HepG2 (cell line): ENCODE measurements at regions not wholly inside any gene's neighbourhood (a gene's known extent, or its start where the extent isn't known, plus 50 kb on each side); places are given as distances from the start of the nearest gene placed in this dataset.

Experiments used
- ATAC-seq: fragments of 200-7000 bp; cut with Tn5 transposase; 3 replicates; pipeline ENCODE4 v1.9.1; 2020; ENCODE audit warnings: mild to moderate bottlenecking, moderate library complexity
- BruUV-seq: library from RNA; stranded (reverse); fragments of 400-500 nt; replicated peaks from 2 replicates; lab custom pipeline; 2021; lab: Mats Ljungman, UMichigan
- CTCF ChIA-PET: fragments of 300-600 bp; formaldehyde crosslinking; extraction: SDS; loops from one replicate; lab custom pipeline; 2021; ENCODE audit warnings: low total read pairs, inconsistent platforms, low intra/inter-chr PET ratio; lab: Yijun Ruan, JAX
- POLR2A ChIA-PET: fragments of 350-600 bp; sonication (Branson Sonifier 250); formaldehyde crosslinking; loops from one replicate; lab custom pipeline; 2020; ENCODE audit warnings: antibody characterized with exemption, inconsistent platforms; lab: Yijun Ruan, JAX
- DNase-seq: peaks from one replicate; pipeline ENCODE4 v3.0.0-alpha.2; 2015; ENCODE audit warnings: low spot score
- FAIRE-seq: peaks from 3 replicates; lab custom pipeline; 2011; peaks lifted over from hg19 to GRCh38; lab: Jason Lieb, UNC
- H2AFZ ChIP-seq: one replicate; pipeline ENCODE4 v1.6.1; 2011; ENCODE audit warnings: low read length, inconsistent platforms
- H3K27ac ChIP-seq: fragments of 300-600 bp; 3 replicates; pipeline ENCODE4 v1.8.0; 2011; ENCODE audit warnings: mixed run types, mild to moderate bottlenecking, mixed read lengths, low read length, inconsistent platforms; ENCODE audit not compliant: insufficient read depth; ENCODE audit errors: extremely low read length
- H3K27me3 ChIP-seq, 2 experiments: fragments of 200-600 bp in 1 of 2; 2 replicates in 1 of 2; 3 replicates in 1 of 2; pipeline versions ENCODE4 v1.6.0 to v1.8.0; 2011; ENCODE audit warnings: low read length in 2 of 2, mild to moderate bottlenecking in 2 of 2, moderate library complexity in 2 of 2, inconsistent platforms in 1 of 2; ENCODE audit not compliant: insufficient read depth in 2 of 2, control insufficient read depth in 1 of 2
- H3K36me3 ChIP-seq, 2 experiments: fragments of 200-600 bp in 1 of 2; replicated peaks in 1 of 2; 2 replicates in 1 of 2; 3 replicates in 1 of 2; pipeline versions ENCODE4 v1.5.1 to v1.8.0; 2011; ENCODE audit warnings: low read length in 2 of 2, inconsistent platforms in 1 of 2; ENCODE audit not compliant: insufficient read depth in 2 of 2, control insufficient read depth in 1 of 2
- H3K4me1 ChIP-seq: 2 replicates; pipeline ENCODE4 v1.5.1; 2012; ENCODE audit warnings: low read length, inconsistent platforms; ENCODE audit not compliant: insufficient read depth
- H3K4me2 ChIP-seq: 2 replicates; pipeline ENCODE4 v1.6.0; 2011; ENCODE audit warnings: low read depth, low read length, inconsistent platforms
- H3K4me3 ChIP-seq, 3 experiments: fragments of 200-600 bp in 1 of 3; sonication (generic), shearing (Covaris generic) in 1 of 3; replicated peaks in 1 of 3; 2 replicates each; pipeline ENCODE4 v1.5.1; 2011 to 2016; ENCODE audit warnings: low read length in 3 of 3, inconsistent platforms in 2 of 3, low read depth in 2 of 3, mild to moderate bottlenecking in 2 of 3, control low read depth in 1 of 3, mixed read lengths in 1 of 3; ENCODE audit not compliant: insufficient read depth in 1 of 3
- H3K79me2 ChIP-seq: one replicate; pipeline ENCODE4 v1.6.1; 2011; ENCODE audit warnings: low read length, inconsistent platforms; ENCODE audit not compliant: insufficient read depth
- H3K9ac ChIP-seq: 2 replicates; pipeline ENCODE4 v1.6.0; 2011; ENCODE audit warnings: mild to moderate bottlenecking, low read depth, low read length, inconsistent platforms; ENCODE audit not compliant: insufficient read depth
- H3K9me3 ChIP-seq: 2 replicates; pipeline ENCODE4 v1.5.1; 2012; ENCODE audit warnings: mild to moderate bottlenecking, low read length
- H4K20me1 ChIP-seq: 2 replicates; pipeline ENCODE4 v1.6.0; 2011; ENCODE audit warnings: inconsistent platforms, mild to moderate bottlenecking, low read length, moderate library complexity; ENCODE audit not compliant: insufficient read depth
- ARNTL ChIP-seq: sonication (generic); formaldehyde crosslinking; IDR thresholded peaks from 2 replicates; pipeline ENCODE4 v1.4.0; 2020; ENCODE audit warnings: mild to moderate bottlenecking, missing genetic modification reagents
- DBP ChIP-seq: sonication (generic); formaldehyde crosslinking; IDR thresholded peaks from 2 replicates; pipeline ENCODE4 v1.4.0; 2020; ENCODE audit warnings: missing genetic modification reagents; ENCODE audit errors: not compliant biosample characterization
- EP300 ChIP-seq, 3 experiments: sonication (generic) in 1 of 3; formaldehyde crosslinking in 1 of 3; IDR thresholded peaks; 2 replicates each; pipeline versions ENCODE4 v1.5.1 to v1.6.1; 2011 to 2020; ENCODE audit warnings: low read depth in 2 of 3, low read length in 2 of 3, borderline replicate concordance in 1 of 3, improper control_type of control experiment in 1 of 3, mild to moderate bottlenecking in 1 of 3, missing genetic modification reagents in 1 of 3, moderate library complexity in 1 of 3
- GFI1 ChIP-seq: sonication (generic); formaldehyde crosslinking; IDR thresholded peaks from 2 replicates; pipeline ENCODE4 v1.5.0; 2020; ENCODE audit warnings: missing genetic modification reagents, mild to moderate bottlenecking, borderline replicate concordance
- HOXA7 ChIP-seq: sonication (generic); formaldehyde crosslinking; IDR thresholded peaks from 2 replicates; pipeline ENCODE4 v1.8.1; 2022; ENCODE audit warnings: mild to moderate bottlenecking, missing genetic modification reagents, moderate library complexity
- MIXL1 ChIP-seq: IDR thresholded peaks from 2 replicates; pipeline ENCODE4 v1.6.1; 2016
- SNAI1 ChIP-seq: sonication (generic); formaldehyde crosslinking; IDR thresholded peaks from 2 replicates; pipeline ENCODE4 v1.5.0; 2020; ENCODE audit warnings: mild to moderate bottlenecking, missing genetic modification reagents, borderline replicate concordance
- TP53 ChIP-seq: sonication (generic); formaldehyde crosslinking; conservative IDR thresholded peaks from 2 replicates; pipeline ENCODE4 v1.4.0; 2020; ENCODE audit warnings: missing genetic modification reagents
- ZFP36 ChIP-seq: fragments of 150-350 bp; IDR thresholded peaks from 2 replicates; pipeline ENCODE4 v1.6.1; 2018; ENCODE audit warnings: borderline replicate concordance, low read length, low read depth; ENCODE audit not compliant: partially characterized antibody
- ZFP41 ChIP-seq: sonication (generic); formaldehyde crosslinking; IDR thresholded peaks from 2 replicates; pipeline ENCODE4 v1.4.0; 2020; ENCODE audit warnings: mild to moderate bottlenecking, missing genetic modification reagents, borderline replicate concordance
- ZMYM3 ChIP-seq: sonication (generic); formaldehyde crosslinking; IDR thresholded peaks from 2 replicates; pipeline ENCODE4 v1.5.1; 2020; ENCODE audit warnings: mild to moderate bottlenecking, missing genetic modification reagents
- ZNF3 ChIP-seq: IDR thresholded peaks from 2 replicates; pipeline ENCODE4 v1.7.0; 2017; ENCODE audit warnings: inconsistent platforms
- ZNF503 ChIP-seq: sonication (generic); formaldehyde crosslinking; IDR thresholded peaks from 2 replicates; pipeline ENCODE4 v1.4.0; 2020; ENCODE audit warnings: missing genetic modification reagents
- ZNF605 ChIP-seq: sonication (generic); formaldehyde crosslinking; IDR thresholded peaks from 2 replicates; pipeline ENCODE4 v1.8.0; 2022; ENCODE audit warnings: mild to moderate bottlenecking, missing genetic modification reagents
- ZNF616 ChIP-seq: sonication (generic); formaldehyde crosslinking; IDR thresholded peaks from 2 replicates; pipeline ENCODE4 v1.5.0; 2020; ENCODE audit warnings: low read depth, mild to moderate bottlenecking, missing genetic modification reagents
- ZNF720 ChIP-seq: sonication (generic); formaldehyde crosslinking; IDR thresholded peaks from 2 replicates; pipeline ENCODE4 v1.4.0; 2020; ENCODE audit warnings: missing genetic modification reagents
- ZNF740 ChIP-seq: sonication (generic); formaldehyde crosslinking; IDR thresholded peaks from 2 replicates; pipeline ENCODE4 v1.4.0; 2020; ENCODE audit warnings: missing genetic modification reagents
- WGBS: methylation state at CpG from one replicate; pipeline ENCODE4 v1.1.6; 2017; ENCODE audit warnings: low lambda C conversion rate; 5-methylcytosine and 5-hydroxymethylcytosine counted together
- in situ Hi-C: cut with HindIII; loops from 2 replicates; pipeline ENCODE4 v1.10.0; 2017; ENCODE audit warnings: low pct_unique_long_range_greater_than_20kb; ENCODE audit not compliant: extremely low pct_ligation_motif_present
- intact Hi-C: fragments of 100-400 bp; cut with micrococcal nuclease; formaldehyde crosslinking; loops from one replicate; pipeline ENCODE4 v1.10.0; 2022; ENCODE audit not compliant: unreplicated experiment

GRCh38 chr15:88391006-88391405 lies 76.2 kb downstream of the MRPL46 start:
- Histone ChIP-seq H3K9me3 (no peaks in the 10 kb centered on the region), H3K4me3 (no peak overlapping the region), H3K27ac (no peak overlapping the region), H4K20me1 (no peaks in the 10 kb centered on the region), H3K79me2 (no peaks in the 10 kb centered on the region), H3K36me3 (no peaks in the 10 kb centered on the region), H2AFZ (no peak overlapping the region), H3K4me2 (no peak overlapping the region), H3K9ac (no peak overlapping the region), H3K4me1 (peaks cover 48% of the 10 kb centered on the region), H3K27me3 (no peaks in the 10 kb centered on the region)
- DNase-seq, result no peak
- ATAC-seq, result no peak
- 93% methylated on average over 12 of the region's 12 CpGs for WGBS
- ChIA-PET POLR2A (no interaction called here), CTCF (no interaction called here)
- intact Hi-C loops (loop anchor here (10.0 kb wide), 1 partner anchor 54 kb away; no protein-coding TSS in a partner anchor), in situ Hi-C loops (no loop called here)
- FAIRE-seq, result no peak
- no peak for TF ChIP-seq GFI1 (CRISPR knock-in tag)
- TF ChIP-seq EP300 (IDR thresholded peaks at IDR 0.05; ENCODE audit: low read depth in 2 of 2, low read length in 2 of 2), result no peak
- no peak for TF ChIP-seq EP300 (CRISPR knock-in tag; IDR thresholded peaks at IDR 0.05; ENCODE audit: borderline replicate concordance)
- no peak for TF ChIP-seq SNAI1
- no peak for TF ChIP-seq HOXA7 (CRISPR knock-in tag)
- TF ChIP-seq ZFP41 (CRISPR knock-in tag), result no peak
- no peak for TF ChIP-seq ZMYM3 (CRISPR knock-in tag)
- TF ChIP-seq ZNF605 (CRISPR knock-in tag), result no peak
- no peak for TF ChIP-seq ZNF720
- TF ChIP-seq ARNTL (CRISPR knock-in tag), result no peak
- no peak for TF ChIP-seq ZFP36
- no peak for TF ChIP-seq DBP
- no peak for TF ChIP-seq ZNF740 (CRISPR knock-in tag)
- no peak for TF ChIP-seq TP53 (CRISPR knock-in tag)
- no peak for TF ChIP-seq ZNF3 (CRISPR knock-in tag)
- TF ChIP-seq ZNF503 (CRISPR knock-in tag), result no peak
- no peak for TF ChIP-seq ZNF616 (CRISPR knock-in tag)
- no peak for TF ChIP-seq MIXL1
- BruUV-seq, result no TSS peak
